ENCODE measurements at regions not wholly inside any gene's neighbourhood (a gene's known extent, or its start where the extent isn't known, plus 50 kb on each side); places are given as distances from the start of the nearest gene placed in this dataset.
A peak's percentile ranks its signal among the peaks of the same experiment; 100 is the strongest.

GRCh38 chr16:82340531-82340930, 170.5 kb upstream of the MPHOSPH6 start:
- Histone ChIP-seq H3K27me3 (ENCODE audit: insufficient read depth, low read length, poor library complexity, severe bottlenecking) (no peaks in the 10 kb centered on the region), H3K4me3 (ENCODE audit: low read length) (no peak overlapping the region), H3K27ac (ENCODE audit: low read depth, low read length) (no peak overlapping the region), H3K4me1 (ENCODE audit: insufficient read depth, low read length) (no peaks in the 10 kb centered on the region), H3K36me3 (ENCODE audit: insufficient read depth, low read length) (no peaks in the 10 kb centered on the region), H3K9me3 (ENCODE audit: low read length) (no peaks in the 10 kb centered on the region)
- H3K4me3 Mint-ChIP-seq, result no peak overlapping the region
- no peak for DNase-seq
- H3K9me3 Mint-ChIP-seq, result peaks cover 0 to 6% (median 2%) of the 10 kb centered on the region in 5 donors
- H3K36me3 Mint-ChIP-seq, result no peaks in the 10 kb centered on the region
- POLR2A ChIA-PET, result no interaction called here
- H3K27ac Mint-ChIP-seq, result no peak overlapping the region
- peaks cover 11 to 40% of the 10 kb centered on the region in 2 donors for H3K27me3 Mint-ChIP-seq
- H3K4me1 Mint-ChIP-seq, result no peaks in the 10 kb centered on the region
- CTCF ChIA-PET, result no interaction called here

DNA sequence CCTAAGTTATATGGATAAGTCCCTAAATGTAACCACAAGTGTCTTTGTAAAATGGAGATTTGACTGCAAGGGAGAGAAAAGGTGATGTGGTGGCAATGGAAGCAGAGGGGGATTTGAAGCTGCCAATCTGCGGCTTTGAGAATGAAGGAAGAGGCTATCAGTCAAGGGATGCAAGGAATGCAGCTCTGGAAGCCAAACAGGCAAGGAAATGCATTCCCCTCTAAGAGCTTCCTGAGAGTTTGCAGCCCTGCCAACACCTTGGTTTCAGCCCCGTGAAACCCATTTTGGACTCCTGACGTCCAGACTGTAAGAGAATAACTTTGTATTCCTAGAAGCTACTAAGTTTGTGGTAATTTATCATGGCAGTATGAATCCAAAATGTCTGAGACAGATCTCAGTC, 167.3 kb upstream of the MPHOSPH6 start:
- Mint-ChIP-seq H3K9me3 (peaks cover 0 to 6% (median 2%) of the 10 kb centered on the region in 5 donors), H3K36me3 (no peaks in the 10 kb centered on the region), H3K4me3 (no peak overlapping the region), H3K27me3 (peaks cover 11 to 39% of the 10 kb centered on the region in 2 donors), H3K27ac (peak overlapping the region in 1 of 8 donors; percentile 7), H3K4me1 (no peaks in the 10 kb centered on the region)
- H3K4me3 ChIP-seq (ENCODE audit: low read length), result no peak overlapping the region
- CTCF ChIA-PET, result no interaction called here
- H3K27me3 ChIP-seq (ENCODE audit: insufficient read depth, low read length, poor library complexity, severe bottlenecking), result no peaks in the 10 kb centered on the region
- no peaks in the 10 kb centered on the region for H3K4me1 ChIP-seq (ENCODE audit: insufficient read depth, low read length)
- POLR2A ChIA-PET, result no interaction called here
- H3K36me3 ChIP-seq (ENCODE audit: insufficient read depth, low read length), result no peaks in the 10 kb centered on the region
- no peaks in the 10 kb centered on the region for H3K9me3 ChIP-seq (ENCODE audit: low read length)
- H3K27ac ChIP-seq (ENCODE audit: low read depth, low read length), result no peak overlapping the region
- DNase-seq, result no peak

DNA sequence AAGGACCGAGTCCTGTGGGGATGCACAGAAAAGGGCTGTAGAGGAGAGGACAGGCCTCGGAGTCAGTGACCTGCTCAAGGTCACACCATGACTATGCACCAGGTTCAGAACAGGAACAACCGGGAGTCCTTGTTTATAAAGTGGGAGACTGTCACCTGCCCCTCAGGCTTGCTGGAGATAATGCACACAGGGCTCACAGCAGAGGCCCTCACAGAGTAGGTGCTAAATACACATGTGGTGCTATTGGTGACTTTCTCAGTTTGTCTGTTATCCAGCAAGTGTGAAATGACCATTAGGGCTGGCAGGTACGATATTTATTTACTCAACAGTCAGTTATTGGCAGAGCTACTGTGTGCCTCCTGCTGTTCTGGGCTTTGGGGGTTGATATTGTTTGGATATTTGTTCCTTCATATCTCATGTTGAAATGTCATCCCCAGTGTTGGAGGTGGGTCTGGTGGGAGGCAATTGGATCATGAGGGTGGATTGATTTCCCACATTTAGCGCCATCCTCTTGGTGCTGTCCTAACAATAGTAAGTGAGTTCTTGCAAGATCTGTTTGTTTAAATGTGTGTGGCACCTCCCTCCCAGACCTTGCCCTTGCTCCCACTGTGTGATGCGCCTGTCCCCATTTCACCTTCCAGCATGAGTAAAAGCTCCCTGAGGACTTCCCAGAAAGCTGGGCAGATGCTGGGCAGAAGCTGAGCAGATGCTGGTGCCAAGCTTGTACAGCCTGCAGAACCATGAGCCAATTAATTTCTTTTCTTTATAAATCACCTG, 162.1 kb upstream of the MPHOSPH6 start:
- CTCF ChIA-PET, result no interaction called here
- DNase-seq, result no peak
- Histone ChIP-seq H3K4me3 (ENCODE audit: low read length) (no peak overlapping the region), H3K27ac (ENCODE audit: low read depth, low read length) (no peak overlapping the region), H3K9me3 (ENCODE audit: low read length) (no peaks in the 10 kb centered on the region), H3K27me3 (ENCODE audit: insufficient read depth, low read length, poor library complexity, severe bottlenecking) (no peaks in the 10 kb centered on the region), H3K4me1 (ENCODE audit: insufficient read depth, low read length) (no peaks in the 10 kb centered on the region), H3K36me3 (ENCODE audit: insufficient read depth, low read length) (no peaks in the 10 kb centered on the region)
- Mint-ChIP-seq H3K4me1 (no peaks in the 10 kb centered on the region), H3K4me3 (no peak overlapping the region), H3K36me3 (no peaks in the 10 kb centered on the region), H3K27ac (no peak overlapping the region), H3K27me3 (peaks cover 13 to 23% of the 10 kb centered on the region in 2 donors), H3K9me3 (no peaks in the 10 kb centered on the region)
- POLR2A ChIA-PET, result no interaction called here

- Histone ChIP-seq H3K9me3 (ENCODE audit: low read length) (no peaks in the 10 kb centered on the region), H3K27ac (ENCODE audit: low read depth, low read length) (no peak overlapping the region), H3K36me3 (ENCODE audit: insufficient read depth, low read length) (no peaks in the 10 kb centered on the region), H3K4me1 (ENCODE audit: insufficient read depth, low read length) (no peaks in the 10 kb centered on the region), H3K27me3 (ENCODE audit: insufficient read depth, low read length, poor library complexity, severe bottlenecking) (no peaks in the 10 kb centered on the region), H3K4me3 (ENCODE audit: low read length) (no peak overlapping the region)
- H3K4me1 Mint-ChIP-seq, result no peaks in the 10 kb centered on the region
- H3K36me3 Mint-ChIP-seq, result no peaks in the 10 kb centered on the region
- no peak overlapping the region for H3K4me3 Mint-ChIP-seq
- H3K27ac Mint-ChIP-seq, result no peak overlapping the region
- H3K27me3 Mint-ChIP-seq, result peaks cover 9 to 18% of the 10 kb centered on the region in 2 donors
- CTCF ChIA-PET, result no interaction called here
- H3K9me3 Mint-ChIP-seq, result no peaks in the 10 kb centered on the region
- POLR2A ChIA-PET, result no interaction called here
- DNase-seq, result no peak
Measured at GRCh38 chr16:82331397-82331796, 161.4 kb upstream of the MPHOSPH6 start.

GRCh38 chr16:82329504-82330192, 159.6 kb upstream of the MPHOSPH6 start:
- ChIA-PET CTCF (no interaction called here), POLR2A (no interaction called here)
- Mint-ChIP-seq H3K27me3 (peaks cover 6 to 9% of the 10 kb centered on the region in 2 donors), H3K36me3 (no peaks in the 10 kb centered on the region), H3K4me3 (peak overlapping the region in 1 of 7 donors; percentile 34), H3K9me3 (no peaks in the 10 kb centered on the region), H3K4me1 (no peaks in the 10 kb centered on the region), H3K27ac (no peak overlapping the region)
- Histone ChIP-seq H3K4me3 (ENCODE audit: low read length) (no peak overlapping the region), H3K4me1 (ENCODE audit: insufficient read depth, low read length) (no peaks in the 10 kb centered on the region), H3K9me3 (ENCODE audit: low read length) (no peaks in the 10 kb centered on the region), H3K27me3 (ENCODE audit: insufficient read depth, low read length, poor library complexity, severe bottlenecking) (no peaks in the 10 kb centered on the region), H3K36me3 (ENCODE audit: insufficient read depth, low read length) (no peaks in the 10 kb centered on the region), H3K27ac (ENCODE audit: low read depth, low read length) (no peak overlapping the region)
- no peak for DNase-seq

DNA sequence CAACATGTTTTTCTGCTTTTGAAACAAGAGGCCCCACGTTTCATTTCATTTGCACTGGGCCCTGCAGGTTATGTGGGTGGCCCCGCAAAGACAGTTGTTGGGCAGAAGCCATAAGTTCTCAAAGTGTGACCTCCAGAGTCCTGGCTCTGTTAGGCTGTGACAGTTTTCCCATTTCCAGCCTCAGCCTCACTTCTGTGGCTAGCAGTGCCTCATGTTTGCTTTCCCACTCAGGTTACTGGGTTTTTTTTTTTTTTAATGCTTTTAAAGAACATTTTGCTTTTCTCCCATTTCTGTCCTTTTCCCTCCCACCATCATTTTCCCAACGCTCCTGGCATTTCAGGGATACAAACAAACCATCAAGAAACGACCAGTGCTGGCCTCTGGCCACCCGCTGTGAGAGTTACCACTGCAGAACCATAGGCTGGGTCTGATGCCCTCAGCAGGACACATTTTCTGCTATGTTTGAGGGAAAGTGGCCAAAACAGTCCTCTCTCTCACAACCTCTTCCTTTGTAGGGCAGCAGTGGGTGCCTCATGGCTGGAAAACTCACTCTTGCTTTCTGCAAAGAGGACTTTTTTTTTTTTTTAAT, 159.0 kb upstream of the MPHOSPH6 start:
- Histone ChIP-seq H3K4me3 (ENCODE audit: low read length) (no peak overlapping the region), H3K27me3 (ENCODE audit: insufficient read depth, low read length, poor library complexity, severe bottlenecking) (no peaks in the 10 kb centered on the region), H3K9me3 (ENCODE audit: low read length) (no peaks in the 10 kb centered on the region), H3K36me3 (ENCODE audit: insufficient read depth, low read length) (no peaks in the 10 kb centered on the region), H3K4me1 (ENCODE audit: insufficient read depth, low read length) (no peaks in the 10 kb centered on the region), H3K27ac (ENCODE audit: low read depth, low read length) (no peak overlapping the region)
- Mint-ChIP-seq H3K9me3 (peaks cover 1 to 6% (median 5%) of the 10 kb centered on the region in 5 donors), H3K27me3 (peaks cover 7 to 8% of the 10 kb centered on the region in 2 donors), H3K27ac (no peak overlapping the region), H3K4me1 (no peaks in the 10 kb centered on the region), H3K36me3 (no peaks in the 10 kb centered on the region), H3K4me3 (no peak overlapping the region)
- ChIA-PET POLR2A (no interaction called here), CTCF (no interaction called here)
- DNase-seq, result no peak

GRCh38 chr16:82323171-82323570, 153.1 kb upstream of the MPHOSPH6 start:
- Histone ChIP-seq H3K27ac (ENCODE audit: low read depth, low read length) (no peak overlapping the region), H3K36me3 (ENCODE audit: insufficient read depth, low read length) (no peaks in the 10 kb centered on the region), H3K27me3 (ENCODE audit: insufficient read depth, low read length, poor library complexity, severe bottlenecking) (no peaks in the 10 kb centered on the region), H3K4me1 (ENCODE audit: insufficient read depth, low read length) (no peaks in the 10 kb centered on the region), H3K9me3 (ENCODE audit: low read length) (no peaks in the 10 kb centered on the region), H3K4me3 (ENCODE audit: low read length) (no peak overlapping the region)
- no peak for DNase-seq
- ChIA-PET CTCF (no interaction called here), POLR2A (no interaction called here)
- H3K4me1 Mint-ChIP-seq, result no peaks in the 10 kb centered on the region
- H3K4me3 Mint-ChIP-seq, result no peak overlapping the region
- H3K9me3 Mint-ChIP-seq, result peaks cover 10 to 15% (median 13%) of the 10 kb centered on the region in 5 donors
- peaks cover 0 to 2% (median 0%) of the 10 kb centered on the region in 3 donors for H3K36me3 Mint-ChIP-seq
- H3K27me3 Mint-ChIP-seq, result peaks cover 3 to 5% of the 10 kb centered on the region in 2 donors
- no peak overlapping the region for H3K27ac Mint-ChIP-seq

DNA sequence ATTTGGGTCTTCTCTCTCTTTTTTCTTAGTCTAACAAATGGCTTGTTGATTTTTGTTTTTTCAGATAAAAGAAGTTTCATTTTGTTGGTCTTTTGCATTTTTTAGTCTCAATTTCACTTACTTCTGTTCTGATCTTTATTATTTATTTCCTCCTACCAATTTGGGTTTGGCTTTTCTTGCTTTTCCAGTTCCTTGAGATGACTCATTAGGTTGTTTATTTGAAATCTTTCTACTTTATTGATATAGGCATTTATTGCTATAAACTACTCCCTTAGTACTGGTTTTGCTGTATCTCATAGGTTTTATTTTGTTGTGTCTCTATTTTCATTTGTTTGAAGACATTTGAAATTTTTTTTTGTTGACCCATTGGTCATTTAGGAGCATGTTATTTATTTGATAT, 152.2 kb upstream of the MPHOSPH6 start:
- peaks cover 2 to 3% of the 10 kb centered on the region in 2 donors for H3K27me3 Mint-ChIP-seq
- POLR2A ChIA-PET, result no interaction called here

More for the DNA sequence above, 152.2 kb upstream of the MPHOSPH6 start:
- Histone ChIP-seq H3K4me1 (ENCODE audit: insufficient read depth, low read length) (no peaks in the 10 kb centered on the region), H3K9me3 (ENCODE audit: low read length) (no peaks in the 10 kb centered on the region), H3K27me3 (ENCODE audit: insufficient read depth, low read length, poor library complexity, severe bottlenecking) (no peaks in the 10 kb centered on the region), H3K27ac (ENCODE audit: low read depth, low read length) (no peak overlapping the region), H3K36me3 (ENCODE audit: insufficient read depth, low read length) (no peaks in the 10 kb centered on the region), H3K4me3 (ENCODE audit: low read length) (no peak overlapping the region)
- no peak overlapping the region for H3K4me3 Mint-ChIP-seq
- CTCF ChIA-PET, result no interaction called here
- H3K4me1 Mint-ChIP-seq, result no peaks in the 10 kb centered on the region
- no peak for DNase-seq
- peaks cover 0 to 2% (median 0%) of the 10 kb centered on the region in 3 donors for H3K36me3 Mint-ChIP-seq
- no peak overlapping the region for H3K27ac Mint-ChIP-seq
- peaks cover 10 to 15% (median 13%) of the 10 kb centered on the region in 5 donors for H3K9me3 Mint-ChIP-seq
